ENCODE measurements at regions not wholly inside any gene's neighbourhood (a gene's known extent, or its start where the extent isn't known, plus 50 kb on each side); places are given as distances from the start of the nearest gene placed in this dataset.

- ATAC-seq (ENCODE audit: insufficient read depth, low FRiP score) (no peak), DNase-seq (no peak)
- peaks cover 0 to 3% (median 0%) of the 10 kb centered on the region in 4 donors for H3K9me3 ChIP-seq (ENCODE audit: control insufficient read depth in 4 of 4, insufficient read depth in 3 of 4, low read length in 3 of 4)
- H3K36me3 ChIP-seq (ENCODE audit: control insufficient read depth in 4 of 4, insufficient read depth in 4 of 4, low read length in 4 of 4), result no peaks in the 10 kb centered on the region
- no peaks in the 10 kb centered on the region for H3K27me3 ChIP-seq (ENCODE audit: control insufficient read depth in 3 of 3, insufficient read depth in 3 of 3, low read length in 2 of 3)
- no peak overlapping the region for H3K9ac ChIP-seq (ENCODE audit: insufficient read depth in 1 of 2, low read length in 2 of 2)
- WGBS, 2 donors, result 83 to 88% methylated on average over 4 of the region's 4 CpGs
- H3K4me1 ChIP-seq (ENCODE audit: control insufficient read depth in 5 of 5, insufficient read depth in 5 of 5, low read length in 5 of 5), result peaks cover 0 to 34% (median 8%) of the 10 kb centered on the region in 5 donors
- no peak overlapping the region for H3K4me3 ChIP-seq
- no peak overlapping the region for H3K27ac ChIP-seq (ENCODE audit: low read depth in 1 of 2, low read length in 1 of 2)
- TF ChIP-seq CTCF (IDR thresholded peaks at IDR 0.05; ENCODE audit: control extremely low read depth, extremely low read depth), result no peak
These were observed 133.6 kb upstream of the IER5L start for GRCh38 chr9:129311643-129312042.

- Histone ChIP-seq H3K36me3 (ENCODE audit: control insufficient read depth in 4 of 4, insufficient read depth in 4 of 4, low read length in 4 of 4) (no peaks in the 10 kb centered on the region), H3K4me3 (no peak overlapping the region), H3K9ac (ENCODE audit: insufficient read depth in 1 of 2, low read length in 2 of 2) (no peak overlapping the region), H3K9me3 (ENCODE audit: control insufficient read depth in 4 of 4, insufficient read depth in 3 of 4, low read length in 3 of 4) (peaks cover 0 to 3% (median 0%) of the 10 kb centered on the region in 4 donors), H3K4me1 (ENCODE audit: control insufficient read depth in 5 of 5, insufficient read depth in 5 of 5, low read length in 5 of 5) (peaks cover 0 to 25% (median 3%) of the 10 kb centered on the region in 5 donors), H3K27me3 (ENCODE audit: control insufficient read depth in 3 of 3, insufficient read depth in 3 of 3, low read length in 2 of 3) (no peaks in the 10 kb centered on the region), H3K27ac (ENCODE audit: low read depth in 1 of 2, low read length in 1 of 2) (no peak overlapping the region)
- no peak for DNase-seq
- 79 to 83% methylated on average over 7 of the region's 7 CpGs for whole genome bisulfite sequencing, 2 donors
- no peak for TF ChIP-seq CTCF (IDR thresholded peaks at IDR 0.05; ENCODE audit: control extremely low read depth, extremely low read depth)
- no peak for ATAC-seq (ENCODE audit: insufficient read depth, low FRiP score)
These were observed 132.7 kb upstream of the IER5L start for GRCh38 chr9:129310666-129311350.

GRCh38 chr9:129309906-129310305 lies 131.8 kb upstream of the IER5L start:
- Histone ChIP-seq H3K4me3 (no peak overlapping the region), H3K9ac (ENCODE audit: insufficient read depth in 1 of 2, low read length in 2 of 2) (no peak overlapping the region), H3K9me3 (ENCODE audit: control insufficient read depth in 4 of 4, insufficient read depth in 3 of 4, low read length in 3 of 4) (peaks cover 0 to 3% (median 0%) of the 10 kb centered on the region in 4 donors), H3K4me1 (ENCODE audit: control insufficient read depth in 5 of 5, insufficient read depth in 5 of 5, low read length in 5 of 5) (peaks cover 0 to 16% (median 0%) of the 10 kb centered on the region in 5 donors), H3K36me3 (ENCODE audit: control insufficient read depth in 4 of 4, insufficient read depth in 4 of 4, low read length in 4 of 4) (no peaks in the 10 kb centered on the region), H3K27me3 (ENCODE audit: control insufficient read depth in 3 of 3, insufficient read depth in 3 of 3, low read length in 2 of 3) (no peaks in the 10 kb centered on the region), H3K27ac (ENCODE audit: low read depth in 1 of 2, low read length in 1 of 2) (no peak overlapping the region)
- no peak for TF ChIP-seq CTCF (IDR thresholded peaks at IDR 0.05; ENCODE audit: control extremely low read depth, extremely low read depth)
- ATAC-seq (ENCODE audit: insufficient read depth, low FRiP score), result no peak
- 90 to 96% methylated on average over 5 of the region's 5 CpGs for WGBS, 2 donors
- no peak for DNase-seq

GRCh38 chr9:129309041-129309430 lies 131.0 kb upstream of the IER5L start:
- Histone ChIP-seq H3K27me3 (ENCODE audit: control insufficient read depth in 3 of 3, insufficient read depth in 3 of 3, low read length in 2 of 3) (no peaks in the 10 kb centered on the region), H3K4me3 (no peak overlapping the region), H3K9me3 (ENCODE audit: control insufficient read depth in 4 of 4, insufficient read depth in 3 of 4, low read length in 3 of 4) (peaks cover 0 to 3% (median 0%) of the 10 kb centered on the region in 4 donors), H3K36me3 (ENCODE audit: control insufficient read depth in 4 of 4, insufficient read depth in 4 of 4, low read length in 4 of 4) (no peaks in the 10 kb centered on the region), H3K27ac (ENCODE audit: low read depth in 1 of 2, low read length in 1 of 2) (no peak overlapping the region), H3K4me1 (ENCODE audit: control insufficient read depth in 5 of 5, insufficient read depth in 5 of 5, low read length in 5 of 5) (peaks cover 0 to 10% (median 0%) of the 10 kb centered on the region in 5 donors), H3K9ac (ENCODE audit: insufficient read depth in 1 of 2, low read length in 2 of 2) (no peak overlapping the region)
- no peak for TF ChIP-seq CTCF (IDR thresholded peaks at IDR 0.05; ENCODE audit: control extremely low read depth, extremely low read depth)
- ATAC-seq (ENCODE audit: insufficient read depth, low FRiP score) (no peak), DNase-seq (no peak)
- 92 to 95% methylated on average over 8 of the region's 8 CpGs for WGBS, 2 donors

Data from lung (tissue), 11 donors.